Neural cell (in vitro differentiated cells): ENCODE measurements at regions not wholly inside any gene's neighbourhood (a gene's known extent, or its start where the extent isn't known, plus 50 kb on each side); places are given as distances from the start of the nearest gene placed in this dataset.

ENCODE experiments used
- H2AFZ ChIP-seq: fragments of 200-600, 300-800 bp; sonication (generic), shearing (Covaris generic); 2 replicates; pipeline ENCODE4 v1.6.0; 2014; ENCODE audit warnings: low read depth, mild to moderate bottlenecking, antibody characterized with exemption, low read length, moderate library complexity
- H3F3A ChIP-seq: fragments of 200-600 bp; shearing (Covaris generic); 2 replicates; pipeline ENCODE4 v1.6.1; 2016; ENCODE audit warnings: mild to moderate bottlenecking, moderate library complexity, mixed read lengths, antibody characterized with exemption, low read length; ENCODE audit not compliant: insufficient read depth, poor library complexity, severe bottlenecking
- H3K27ac ChIP-seq: fragments of 200-600, 300-800 bp; sonication (generic), shearing (Covaris generic); 2 replicates; pipeline ENCODE4 v1.5.1; 2014; ENCODE audit warnings: mild to moderate bottlenecking, low read length, moderate library complexity
- H3K27me3 ChIP-seq: fragments of 300-800, 200-600 bp; sonication (generic), shearing (Covaris generic); 2 replicates; pipeline ENCODE4 v1.6.0; 2014; ENCODE audit warnings: mild to moderate bottlenecking, low read depth, low read length, moderate library complexity; ENCODE audit not compliant: insufficient read depth
- H3K36me3 ChIP-seq: fragments of 300-800, 200-600 bp; sonication (generic), shearing (Covaris generic); 2 replicates; pipeline ENCODE4 v1.5.1; 2014; ENCODE audit warnings: mild to moderate bottlenecking, antibody characterized with exemption, low read length, moderate library complexity; ENCODE audit not compliant: insufficient read depth
- H3K4me2 ChIP-seq: fragments of 300-800, 200-600 bp; sonication (generic), shearing (Covaris generic); 2 replicates; pipeline ENCODE4 v1.6.0; 2014; ENCODE audit warnings: mild to moderate bottlenecking, low read length
- H3K4me3 ChIP-seq: fragments of 300-800, 200-600 bp; sonication (generic), shearing (Covaris generic); 2 replicates; pipeline ENCODE4 v1.5.1; 2014; ENCODE audit warnings: mild to moderate bottlenecking, low read length, moderate library complexity
- H3K79me2 ChIP-seq: fragments of 200-600 bp; shearing (Covaris generic); replicated peaks from 2 replicates; pipeline ENCODE4 v1.6.0; 2014; ENCODE audit warnings: mild to moderate bottlenecking, low read length, moderate library complexity; ENCODE audit not compliant: insufficient read depth
- H3K9ac ChIP-seq: fragments of 300-800, 200-600 bp; sonication (generic), shearing (Covaris generic); 2 replicates; pipeline ENCODE4 v1.6.1; 2016; ENCODE audit warnings: mild to moderate bottlenecking, low read length, mixed read lengths
- H3K9me2 ChIP-seq: fragments of 200-600 bp; shearing (Covaris generic); 2 replicates; pipeline ENCODE4 v1.6.1; 2016; ENCODE audit warnings: mild to moderate bottlenecking, low read length, mixed read lengths; ENCODE audit not compliant: insufficient read depth
- H3K9me3 ChIP-seq: fragments of 200-600, 300-800 bp; sonication (generic), shearing (Covaris generic); 2 replicates; pipeline ENCODE4 v1.6.1; 2016; ENCODE audit warnings: mild to moderate bottlenecking, mixed run types, low read length, moderate library complexity, mixed read lengths
- H4K20me1 ChIP-seq: fragments of 200-600 bp; shearing (Covaris generic); 2 replicates; pipeline ENCODE4 v1.6.1; 2016; ENCODE audit warnings: mild to moderate bottlenecking, mixed run types; ENCODE audit not compliant: insufficient read depth
- EP300 ChIP-seq: fragments of 450-650 bp; conservative IDR thresholded peaks from 2 replicates; pipeline ENCODE4 v1.6.1; 2014; ENCODE audit warnings: antibody characterized with exemption, mild to moderate bottlenecking, moderate library complexity; ENCODE audit not compliant: poor library complexity, severe bottlenecking
- EZH2 ChIP-seq: fragments of 200-600, 300-800 bp; shearing (Covaris generic), sonication (generic); IDR thresholded peaks from 2 replicates; pipeline ENCODE4 v1.6.1; 2014; ENCODE audit warnings: antibody characterized with exemption, low read length, borderline replicate concordance, mild to moderate bottlenecking; ENCODE audit not compliant: insufficient read depth, poor library complexity, severe bottlenecking
- MXI1 ChIP-seq: fragments of 450-650 bp; conservative IDR thresholded peaks from 2 replicates; pipeline ENCODE4 v1.6.1; 2014; ENCODE audit warnings: antibody characterized with exemption, mild to moderate bottlenecking; ENCODE audit not compliant: poor library complexity, severe bottlenecking
- POLR2AphosphoS5 ChIP-seq: IDR thresholded peaks from 2 replicates; pipeline ENCODE4 v1.6.1; 2012
- RAD21 ChIP-seq: fragments of 450-650 bp; conservative IDR thresholded peaks from 2 replicates; pipeline ENCODE4 v1.6.1; 2014; ENCODE audit warnings: antibody characterized with exemption, mild to moderate bottlenecking, moderate library complexity
- REST ChIP-seq: IDR thresholded peaks from 2 replicates; pipeline ENCODE4 v1.6.1; 2012; ENCODE audit warnings: borderline replicate concordance
- SMC3 ChIP-seq: fragments of 450-650 bp; conservative IDR thresholded peaks from 2 replicates; pipeline ENCODE4 v1.6.1; 2014; ENCODE audit warnings: antibody characterized with exemption, mild to moderate bottlenecking, moderate library complexity; ENCODE audit not compliant: poor library complexity
- TAF1 ChIP-seq: IDR thresholded peaks from 2 replicates; pipeline ENCODE4 v1.6.1; 2012; ENCODE audit warnings: low read depth
- TF ChIP-seq, protein P1 (sequence below): fragments of 450-650 bp; IDR thresholded peaks from 2 replicates; pipeline ENCODE4 v1.5.1; 2014; ENCODE audit warnings: antibody characterized with exemption, mild to moderate bottlenecking, moderate library complexity; ENCODE audit not compliant: poor library complexity, severe bottlenecking

GRCh38 chrY:7845776-7846175, 934.2 kb upstream of the AMELY start:
- Histone ChIP-seq H4K20me1 (no peaks in the 10 kb centered on the region), H3K27ac (no peak overlapping the region), H3F3A (no peaks in the 10 kb centered on the region), H3K9me3 (no peaks in the 10 kb centered on the region), H2AFZ (no peak overlapping the region), H3K9ac (no peak overlapping the region), H3K4me2 (no peak overlapping the region), H3K79me2 (no peaks in the 10 kb centered on the region), H3K36me3 (no peaks in the 10 kb centered on the region), H3K27me3 (no peaks in the 10 kb centered on the region), H3K9me2 (no peaks in the 10 kb centered on the region), H3K4me3 (no peak overlapping the region)
- TF ChIP-seq EP300 (no peak), RAD21 (no peak), TAF1 (no peak), REST (no peak), EZH2 (no peak), MXI1 (no peak), POLR2AphosphoS5 (no peak), SMC3 (no peak)
- TF ChIP-seq, protein P1, sequence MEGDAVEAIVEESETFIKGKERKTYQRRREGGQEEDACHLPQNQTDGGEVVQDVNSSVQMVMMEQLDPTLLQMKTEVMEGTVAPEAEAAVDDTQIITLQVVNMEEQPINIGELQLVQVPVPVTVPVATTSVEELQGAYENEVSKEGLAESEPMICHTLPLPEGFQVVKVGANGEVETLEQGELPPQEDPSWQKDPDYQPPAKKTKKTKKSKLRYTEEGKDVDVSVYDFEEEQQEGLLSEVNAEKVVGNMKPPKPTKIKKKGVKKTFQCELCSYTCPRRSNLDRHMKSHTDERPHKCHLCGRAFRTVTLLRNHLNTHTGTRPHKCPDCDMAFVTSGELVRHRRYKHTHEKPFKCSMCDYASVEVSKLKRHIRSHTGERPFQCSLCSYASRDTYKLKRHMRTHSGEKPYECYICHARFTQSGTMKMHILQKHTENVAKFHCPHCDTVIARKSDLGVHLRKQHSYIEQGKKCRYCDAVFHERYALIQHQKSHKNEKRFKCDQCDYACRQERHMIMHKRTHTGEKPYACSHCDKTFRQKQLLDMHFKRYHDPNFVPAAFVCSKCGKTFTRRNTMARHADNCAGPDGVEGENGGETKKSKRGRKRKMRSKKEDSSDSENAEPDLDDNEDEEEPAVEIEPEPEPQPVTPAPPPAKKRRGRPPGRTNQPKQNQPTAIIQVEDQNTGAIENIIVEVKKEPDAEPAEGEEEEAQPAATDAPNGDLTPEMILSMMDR = no peak

DNA sequence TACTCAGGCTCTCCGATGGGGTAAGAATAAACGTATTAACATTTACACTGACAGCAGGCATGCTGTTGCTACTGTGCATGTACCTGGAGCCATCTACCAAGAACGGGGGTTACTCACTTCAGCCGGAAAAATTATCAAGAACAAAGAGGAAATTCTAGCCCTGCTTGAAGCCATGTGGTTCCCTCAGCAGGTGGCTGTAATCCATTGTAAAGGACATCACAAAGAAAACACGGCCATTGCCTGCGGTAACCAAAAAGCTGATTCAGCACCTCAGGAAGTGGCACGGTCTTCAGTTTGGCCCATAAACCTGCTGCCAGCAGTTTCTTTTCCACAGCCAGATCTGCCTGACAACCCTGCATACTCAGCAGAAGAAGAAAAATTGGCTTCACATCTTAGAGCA, 925.5 kb upstream of the AMELY start:
- no peaks in the 10 kb centered on the region for H3K36me3 ChIP-seq
- no peaks in the 10 kb centered on the region for H3K9me3 ChIP-seq
- H3K27ac ChIP-seq = no peak overlapping the region
- no peaks in the 10 kb centered on the region for H3K27me3 ChIP-seq
- no peak overlapping the region for H3K4me2 ChIP-seq
- H3K9me2 ChIP-seq = no peaks in the 10 kb centered on the region
- peak overlapping the region; percentile 38 for H3K4me3 ChIP-seq
- H2AFZ ChIP-seq = no peak overlapping the region
- TF ChIP-seq, protein P1 = no peak
- TF ChIP-seq EZH2 (no peak), POLR2AphosphoS5 (no peak)
- H3K79me2 ChIP-seq = no peaks in the 10 kb centered on the region
- no peak overlapping the region for H3K9ac ChIP-seq
- no peaks in the 10 kb centered on the region for H4K20me1 ChIP-seq
- H3F3A ChIP-seq = no peaks in the 10 kb centered on the region
